Globus pallidus (tissue), 1 donor: ENCODE measurements at regions not wholly inside any gene's neighbourhood (a gene's known extent, or its start where the extent isn't known, plus 50 kb on each side); places are given as distances from the start of the nearest gene placed in this dataset.
"Not testable (repeated sequence)": the region's sequence is repeated elsewhere in the genome, so short reads cannot be mapped to it uniquely, and the experiment has no call there.

ENCODE experiments used
- DNase-seq: peaks from one replicate; pipeline ENCODE4 v3.0.0-alpha.2; 2015; ENCODE audit warnings: low spot score

GRCh38 chr2:234558642-234559041 is 61.8 kb upstream of the ARL4C start:
- DNase-seq, result no peak

- no peak for DNase-seq
Measured at GRCh38 chr2:234556848-234557573, 60.1 kb upstream of the ARL4C start.

DNA sequence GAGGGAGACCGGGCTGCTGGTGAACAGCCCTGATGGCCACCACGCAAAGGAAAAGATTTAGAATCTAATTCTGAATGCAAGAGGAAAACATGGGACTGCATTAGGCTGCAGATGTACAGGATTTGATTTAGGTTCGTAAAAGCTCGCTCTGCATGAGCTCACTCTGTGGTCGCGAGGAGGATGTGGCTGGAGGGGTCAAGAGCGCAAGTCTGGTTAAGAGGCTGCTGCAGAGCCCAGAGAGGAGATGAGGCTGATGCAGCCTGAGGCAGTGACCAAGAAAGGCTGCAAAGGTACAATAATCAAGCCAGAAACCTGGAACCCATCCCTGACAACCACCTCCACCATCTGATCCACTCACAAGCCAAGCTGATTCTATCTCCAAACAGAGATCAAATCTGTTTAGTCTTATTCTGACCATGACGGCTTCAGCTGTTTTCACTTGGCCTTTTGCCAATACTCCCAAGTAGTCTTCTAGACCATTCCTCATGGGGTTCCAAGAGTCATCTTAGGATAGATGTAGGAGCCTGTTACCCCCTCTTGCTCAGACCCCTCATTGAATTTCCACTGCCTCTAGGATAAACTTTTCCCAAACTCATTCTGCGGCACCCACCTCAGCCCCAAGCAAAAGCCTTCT is 58.9 kb upstream of the ARL4C start:
- no peak for DNase-seq

- DNase-seq, result no peak
Measured at GRCh38 chr2:234555161-234555560, 58.3 kb upstream of the ARL4C start.

- not testable (repeated sequence) for DNase-seq
Measured at GRCh38 chr2:234553223-234553622, 56.3 kb upstream of the ARL4C start.

DNA sequence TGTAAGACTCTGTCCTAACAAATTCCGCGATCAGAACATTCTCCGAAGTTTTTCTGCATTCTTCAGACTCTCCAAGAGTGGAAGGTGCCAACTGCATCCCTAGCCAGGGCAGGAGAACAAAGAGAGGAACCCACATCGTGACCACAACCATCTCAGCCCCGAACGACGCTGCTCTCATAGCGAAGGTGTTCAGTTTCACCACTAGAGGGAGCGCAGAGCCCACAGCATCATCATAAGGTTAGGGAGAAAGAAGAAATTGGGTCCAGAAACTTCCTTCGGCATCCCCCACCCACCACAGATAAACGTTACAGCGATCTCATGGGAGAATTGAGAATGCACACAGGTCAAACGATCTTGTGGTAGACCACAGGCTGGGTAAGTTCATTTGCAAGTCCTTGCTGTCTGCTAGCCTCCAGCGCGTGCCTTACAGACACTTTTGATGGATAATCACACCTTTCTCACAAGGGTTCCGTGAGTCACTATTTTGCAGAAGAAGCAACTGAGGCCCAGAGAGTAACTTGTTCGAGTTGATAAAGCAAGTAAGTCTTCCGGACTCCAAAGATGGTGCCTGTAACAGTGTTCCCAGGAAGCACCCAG is 53.7 kb upstream of the ARL4C start:
- peak; percentile 74 for DNase-seq

- no peak for DNase-seq
Measured at GRCh38 chr2:234550056-234550455, 53.2 kb upstream of the ARL4C start.

DNA sequence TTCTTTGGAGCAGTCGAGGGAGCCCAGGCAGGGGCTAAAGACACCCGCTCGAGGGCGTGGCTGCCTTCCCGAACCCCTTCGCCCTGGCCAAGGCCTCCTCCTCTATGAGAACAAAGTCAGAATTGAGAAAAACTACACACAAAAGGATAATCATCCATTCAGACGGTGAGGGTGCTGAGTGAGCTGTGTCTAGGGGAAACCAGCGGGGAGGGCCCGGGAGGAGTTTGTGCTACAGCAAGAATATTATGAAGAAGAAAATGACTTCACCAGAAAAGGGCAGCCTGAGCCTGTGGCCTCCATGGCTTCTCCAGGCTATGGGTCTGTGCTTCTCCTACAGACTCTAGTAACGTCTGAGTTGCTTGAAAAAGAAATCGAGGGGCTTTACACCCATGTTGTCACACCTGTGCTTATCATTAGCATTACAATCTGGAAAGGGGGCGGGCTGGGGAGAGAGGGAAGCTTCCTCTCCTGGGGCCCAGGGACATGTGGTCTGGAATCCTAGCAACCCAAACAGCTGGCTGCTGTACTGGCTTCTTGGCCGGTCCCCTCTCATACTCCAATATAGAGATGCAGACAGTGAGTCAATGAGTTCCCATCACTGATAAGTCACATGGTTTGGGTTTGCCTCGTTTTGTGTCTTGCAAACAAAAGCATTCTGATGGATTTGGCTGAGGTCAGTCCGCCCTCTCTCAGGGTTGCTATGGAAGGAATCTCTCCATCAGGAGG is 52.0 kb upstream of the ARL4C start:
- DNase-seq, result peak; percentile 44

DNA sequence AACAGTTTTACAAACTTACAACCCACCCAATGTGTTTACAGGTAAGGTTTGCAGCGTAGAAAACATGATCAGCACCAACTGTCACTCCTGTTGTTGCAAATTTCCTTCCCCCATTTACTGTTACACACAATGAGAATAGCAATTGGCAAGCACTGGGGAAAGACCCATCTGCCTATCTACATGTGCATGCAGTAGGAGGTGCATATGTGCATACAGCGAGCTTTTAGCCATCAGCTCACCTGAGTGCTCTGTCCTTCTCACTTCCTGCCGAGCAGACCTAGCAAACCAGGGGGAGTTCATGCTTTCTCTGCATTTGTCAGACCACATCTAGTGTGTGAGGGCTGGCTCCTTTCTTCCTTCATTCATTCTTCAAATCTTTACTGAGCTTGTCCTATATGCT is 49.9 kb upstream of the ARL4C start:
- DNase-seq, result no peak
